ENCODE measurements at regions not wholly inside any gene's neighbourhood (a gene's known extent, or its start where the extent isn't known, plus 50 kb on each side); places are given as distances from the start of the nearest gene placed in this dataset.

DNA sequence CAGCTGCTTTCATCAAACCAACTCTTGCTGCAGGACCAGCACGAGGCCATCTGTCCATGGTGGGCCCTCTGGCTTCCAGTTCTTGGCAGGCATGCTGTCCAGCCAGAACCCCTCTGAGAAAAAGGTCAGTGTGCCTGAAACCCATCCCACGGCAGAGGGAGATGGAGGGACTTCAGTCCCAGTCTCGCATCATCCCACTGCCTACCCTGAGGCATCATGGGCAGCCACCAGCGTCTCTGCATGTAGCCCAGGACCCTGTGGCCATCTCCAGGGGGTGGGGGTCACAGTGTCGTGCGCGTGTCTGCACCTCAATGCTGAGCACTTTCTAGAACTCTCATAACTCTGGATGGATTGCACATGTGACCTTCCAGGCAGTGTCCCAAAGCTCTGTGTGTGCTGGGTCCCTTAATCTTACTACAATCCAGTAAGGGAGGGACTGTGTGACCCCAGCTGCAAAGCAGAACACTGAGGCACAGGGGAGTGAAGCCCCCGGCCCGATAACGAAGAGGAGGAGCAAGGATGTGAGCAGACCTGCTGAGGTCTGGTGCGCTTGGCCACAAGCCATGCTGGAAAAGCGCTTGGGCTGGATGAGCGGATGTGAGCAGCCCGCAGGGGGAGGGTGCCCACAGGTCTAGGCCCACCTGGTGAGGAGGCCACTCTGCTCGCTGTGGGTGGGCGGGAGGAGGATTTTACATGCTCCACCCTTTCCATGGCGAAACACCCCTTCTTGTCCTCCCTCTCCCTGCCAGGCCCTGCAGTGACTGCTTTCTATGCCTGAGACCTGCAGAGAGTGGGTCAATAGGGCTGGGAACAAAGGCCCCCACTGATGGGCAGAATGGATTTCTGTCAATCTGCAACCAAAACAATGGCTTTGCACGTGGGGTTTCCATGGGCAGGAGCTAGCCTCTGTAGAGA lies 1401.0 kb downstream of the BRD1 start:
- no peak for ATAC-seq
- TF ChIP-seq ZFP30 (CRISPR knock-in tag; IDR thresholded peaks at IDR 0.05) (no peak), RARB (CRISPR knock-in tag; IDR thresholded peaks at IDR 0.05) (no peak), ZC3H10 (CRISPR knock-in tag; IDR thresholded peaks at IDR 0.05) (no peak), ZNF565 (CRISPR knock-in tag; conservative IDR thresholded peaks at IDR 0.05; ENCODE audit: low read depth) (no peak), TCF4 (CRISPR knock-in tag; IDR thresholded peaks at IDR 0.05; ENCODE audit: borderline replicate concordance) (no peak), GLIS3 (CRISPR knock-in tag; IDR thresholded peaks at IDR 0.05) (no peak), ESRRG (CRISPR knock-in tag; IDR thresholded peaks at IDR 0.05) (no peak), OSR1 (CRISPR knock-in tag; IDR thresholded peaks at IDR 0.05) (no peak), BACH2 (CRISPR knock-in tag; IDR thresholded peaks at IDR 0.05; ENCODE audit: borderline replicate concordance) (no peak), ZFP3 (CRISPR knock-in tag; IDR thresholded peaks at IDR 0.05) (no peak)
- TF ChIP-seq, protein P1, sequence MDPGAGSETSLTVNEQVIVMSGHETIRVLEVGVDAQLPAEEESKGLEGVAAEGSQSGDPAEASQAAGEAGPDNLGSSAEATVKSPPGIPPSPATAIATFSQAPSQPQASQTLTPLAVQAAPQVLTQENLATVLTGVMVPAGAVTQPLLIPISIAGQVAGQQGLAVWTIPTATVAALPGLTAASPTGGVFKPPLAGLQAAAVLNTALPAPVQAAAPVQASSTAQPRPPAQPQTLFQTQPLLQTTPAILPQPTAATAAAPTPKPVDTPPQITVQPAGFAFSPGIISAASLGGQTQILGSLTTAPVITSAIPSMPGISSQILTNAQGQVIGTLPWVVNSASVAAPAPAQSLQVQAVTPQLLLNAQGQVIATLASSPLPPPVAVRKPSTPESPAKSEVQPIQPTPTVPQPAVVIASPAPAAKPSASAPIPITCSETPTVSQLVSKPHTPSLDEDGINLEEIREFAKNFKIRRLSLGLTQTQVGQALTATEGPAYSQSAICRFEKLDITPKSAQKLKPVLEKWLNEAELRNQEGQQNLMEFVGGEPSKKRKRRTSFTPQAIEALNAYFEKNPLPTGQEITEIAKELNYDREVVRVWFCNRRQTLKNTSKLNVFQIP (CRISPR knock-in tag; IDR thresholded peaks at IDR 0.05; ENCODE audit: borderline replicate concordance, low read depth): no peak
- TF ChIP-seq, protein P2, sequence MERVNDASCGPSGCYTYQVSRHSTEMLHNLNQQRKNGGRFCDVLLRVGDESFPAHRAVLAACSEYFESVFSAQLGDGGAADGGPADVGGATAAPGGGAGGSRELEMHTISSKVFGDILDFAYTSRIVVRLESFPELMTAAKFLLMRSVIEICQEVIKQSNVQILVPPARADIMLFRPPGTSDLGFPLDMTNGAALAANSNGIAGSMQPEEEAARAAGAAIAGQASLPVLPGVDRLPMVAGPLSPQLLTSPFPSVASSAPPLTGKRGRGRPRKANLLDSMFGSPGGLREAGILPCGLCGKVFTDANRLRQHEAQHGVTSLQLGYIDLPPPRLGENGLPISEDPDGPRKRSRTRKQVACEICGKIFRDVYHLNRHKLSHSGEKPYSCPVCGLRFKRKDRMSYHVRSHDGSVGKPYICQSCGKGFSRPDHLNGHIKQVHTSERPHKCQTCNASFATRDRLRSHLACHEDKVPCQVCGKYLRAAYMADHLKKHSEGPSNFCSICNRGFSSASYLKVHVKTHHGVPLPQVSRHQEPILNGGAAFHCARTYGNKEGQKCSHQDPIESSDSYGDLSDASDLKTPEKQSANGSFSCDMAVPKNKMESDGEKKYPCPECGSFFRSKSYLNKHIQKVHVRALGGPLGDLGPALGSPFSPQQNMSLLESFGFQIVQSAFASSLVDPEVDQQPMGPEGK (CRISPR knock-in tag; IDR thresholded peaks at IDR 0.05; ENCODE audit: borderline replicate concordance): no peak
- TF ChIP-seq, protein P3, sequence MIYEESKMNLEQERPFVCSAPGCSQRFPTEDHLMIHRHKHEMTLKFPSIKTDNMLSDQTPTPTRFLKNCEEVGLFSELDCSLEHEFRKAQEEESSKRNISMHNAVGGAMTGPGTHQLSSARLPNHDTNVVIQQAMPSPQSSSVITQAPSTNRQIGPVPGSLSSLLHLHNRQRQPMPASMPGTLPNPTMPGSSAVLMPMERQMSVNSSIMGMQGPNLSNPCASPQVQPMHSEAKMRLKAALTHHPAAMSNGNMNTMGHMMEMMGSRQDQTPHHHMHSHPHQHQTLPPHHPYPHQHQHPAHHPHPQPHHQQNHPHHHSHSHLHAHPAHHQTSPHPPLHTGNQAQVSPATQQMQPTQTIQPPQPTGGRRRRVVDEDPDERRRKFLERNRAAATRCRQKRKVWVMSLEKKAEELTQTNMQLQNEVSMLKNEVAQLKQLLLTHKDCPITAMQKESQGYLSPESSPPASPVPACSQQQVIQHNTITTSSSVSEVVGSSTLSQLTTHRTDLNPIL (CRISPR knock-in tag; IDR thresholded peaks at IDR 0.05; ENCODE audit: low read depth): no peak

DNA sequence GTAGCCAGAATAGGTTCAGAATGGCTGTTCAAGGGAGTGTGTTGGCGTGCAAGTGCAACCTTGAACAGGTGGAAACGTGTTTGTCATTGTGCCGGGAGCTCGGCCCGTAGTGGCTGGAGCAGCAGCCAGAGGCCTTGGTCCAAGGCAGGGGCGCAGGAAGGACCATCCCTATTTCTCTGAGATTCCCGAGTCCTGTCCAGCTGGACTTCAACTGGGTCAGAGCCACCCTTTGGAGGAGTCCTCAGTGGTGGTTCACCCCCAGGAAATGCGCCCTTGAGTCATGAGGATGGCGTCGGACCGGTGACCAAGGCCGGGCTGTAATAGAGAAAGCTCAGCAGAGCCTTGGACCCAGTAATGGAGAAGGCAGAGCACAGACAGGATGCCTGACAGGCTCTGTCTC lies 1402.0 kb downstream of the BRD1 start:
- TF ChIP-seq, protein P4, sequence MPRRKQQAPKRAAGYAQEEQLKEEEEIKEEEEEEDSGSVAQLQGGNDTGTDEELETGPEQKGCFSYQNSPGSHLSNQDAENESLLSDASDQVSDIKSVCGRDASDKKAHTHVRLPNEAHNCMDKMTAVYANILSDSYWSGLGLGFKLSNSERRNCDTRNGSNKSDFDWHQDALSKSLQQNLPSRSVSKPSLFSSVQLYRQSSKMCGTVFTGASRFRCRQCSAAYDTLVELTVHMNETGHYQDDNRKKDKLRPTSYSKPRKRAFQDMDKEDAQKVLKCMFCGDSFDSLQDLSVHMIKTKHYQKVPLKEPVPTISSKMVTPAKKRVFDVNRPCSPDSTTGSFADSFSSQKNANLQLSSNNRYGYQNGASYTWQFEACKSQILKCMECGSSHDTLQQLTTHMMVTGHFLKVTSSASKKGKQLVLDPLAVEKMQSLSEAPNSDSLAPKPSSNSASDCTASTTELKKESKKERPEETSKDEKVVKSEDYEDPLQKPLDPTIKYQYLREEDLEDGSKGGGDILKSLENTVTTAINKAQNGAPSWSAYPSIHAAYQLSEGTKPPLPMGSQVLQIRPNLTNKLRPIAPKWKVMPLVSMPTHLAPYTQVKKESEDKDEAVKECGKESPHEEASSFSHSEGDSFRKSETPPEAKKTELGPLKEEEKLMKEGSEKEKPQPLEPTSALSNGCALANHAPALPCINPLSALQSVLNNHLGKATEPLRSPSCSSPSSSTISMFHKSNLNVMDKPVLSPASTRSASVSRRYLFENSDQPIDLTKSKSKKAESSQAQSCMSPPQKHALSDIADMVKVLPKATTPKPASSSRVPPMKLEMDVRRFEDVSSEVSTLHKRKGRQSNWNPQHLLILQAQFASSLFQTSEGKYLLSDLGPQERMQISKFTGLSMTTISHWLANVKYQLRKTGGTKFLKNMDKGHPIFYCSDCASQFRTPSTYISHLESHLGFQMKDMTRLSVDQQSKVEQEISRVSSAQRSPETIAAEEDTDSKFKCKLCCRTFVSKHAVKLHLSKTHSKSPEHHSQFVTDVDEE (CRISPR knock-in tag; IDR thresholded peaks at IDR 0.05): no peak
- TF ChIP-seq, protein P2 (CRISPR knock-in tag; IDR thresholded peaks at IDR 0.05; ENCODE audit: borderline replicate concordance): no peak
- ATAC-seq: no peak

DNA sequence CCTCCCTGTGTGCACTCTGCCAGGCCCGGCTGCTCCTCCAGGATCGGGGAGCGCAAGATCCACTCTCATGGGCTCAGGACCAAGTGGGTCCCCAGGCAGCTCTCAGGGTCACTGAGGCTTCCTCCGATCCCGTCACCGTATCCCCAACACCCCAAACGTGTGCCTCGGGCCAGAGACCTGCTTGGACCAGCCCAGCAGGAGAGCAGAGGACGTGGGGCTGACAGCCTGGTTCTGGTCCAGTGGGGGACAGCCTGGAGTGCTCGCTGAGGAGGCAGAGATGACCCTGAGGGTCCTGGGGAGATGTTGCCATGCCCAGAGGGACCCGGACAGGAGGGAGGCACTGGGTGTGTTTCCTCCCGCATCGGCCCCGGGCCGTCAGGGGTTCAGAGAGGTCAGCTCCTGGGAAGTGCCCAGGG lies 1402.6 kb downstream of the BRD1 start:
- no peak for ATAC-seq
- no peak for TF ChIP-seq ISL1 (CRISPR knock-in tag; IDR thresholded peaks at IDR 0.05)
- no peak for TF ChIP-seq OSR1 (CRISPR knock-in tag; IDR thresholded peaks at IDR 0.05)
- TF ChIP-seq RARB (CRISPR knock-in tag; IDR thresholded peaks at IDR 0.05): no peak
- TF ChIP-seq, protein P5, sequence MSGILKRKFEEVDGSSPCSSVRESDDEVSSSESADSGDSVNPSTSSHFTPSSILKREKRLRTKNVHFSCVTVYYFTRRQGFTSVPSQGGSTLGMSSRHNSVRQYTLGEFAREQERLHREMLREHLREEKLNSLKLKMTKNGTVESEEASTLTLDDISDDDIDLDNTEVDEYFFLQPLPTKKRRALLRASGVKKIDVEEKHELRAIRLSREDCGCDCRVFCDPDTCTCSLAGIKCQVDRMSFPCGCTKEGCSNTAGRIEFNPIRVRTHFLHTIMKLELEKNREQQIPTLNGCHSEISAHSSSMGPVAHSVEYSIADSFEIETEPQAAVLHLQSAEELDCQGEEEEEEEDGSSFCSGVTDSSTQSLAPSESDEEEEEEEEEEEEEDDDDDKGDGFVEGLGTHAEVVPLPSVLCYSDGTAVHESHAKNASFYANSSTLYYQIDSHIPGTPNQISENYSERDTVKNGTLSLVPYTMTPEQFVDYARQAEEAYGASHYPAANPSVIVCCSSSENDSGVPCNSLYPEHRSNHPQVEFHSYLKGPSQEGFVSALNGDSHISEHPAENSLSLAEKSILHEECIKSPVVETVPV (CRISPR knock-in tag; IDR thresholded peaks at IDR 0.05): no peak
- TF ChIP-seq ZNF70 (CRISPR knock-in tag; IDR thresholded peaks at IDR 0.05): no peak
- no peak for TF ChIP-seq GLIS3 (CRISPR knock-in tag; IDR thresholded peaks at IDR 0.05)

Data from SK-N-SH treated with all-trans-retinoic acid at 6 μM for 48 hours (cell line).